Stimulated activated CD4-positive, alpha-beta T cell treated with anti-CD3 and anti-CD28 coated beads, Interleukin-4, amount 100 ng/mL, for 48 hours (primary cell): ENCODE measurements at regions not wholly inside any gene's neighbourhood (a gene's known extent, or its start where the extent isn't known, plus 50 kb on each side); places are given as distances from the start of the nearest gene placed in this dataset.
"Not testable (repeated sequence)": the region's sequence is repeated elsewhere in the genome, so short reads cannot be mapped to it uniquely, and the experiment has no call there.

ENCODE experiments used
- DNase-seq, 2 donors: peaks; one replicate each; pipeline ENCODE4 v3.0.0-alpha.2; 2020; ENCODE audit warnings: low read depth in 2 of 2

- DNase-seq: no peak
These were observed 84.4 kb downstream of the C9orf152 start for GRCh38 chr9:110123341-110124095.

GRCh38 chr9:110124439-110124838, 83.5 kb downstream of the C9orf152 start:
- DNase-seq: no peak

- DNase-seq: no peak
These were observed 82.7 kb downstream of the C9orf152 start for GRCh38 chr9:110125207-110125751.

GRCh38 chr9:110125763-110126351, 82.1 kb downstream of the C9orf152 start:
- no peak for DNase-seq

GRCh38 chr9:110126499-110126941, 81.4 kb downstream of the C9orf152 start:
- no peak for DNase-seq

- DNase-seq: no peak
These were observed 80.7 kb downstream of the C9orf152 start for GRCh38 chr9:110126986-110127864.

- no peak for DNase-seq
These were observed 79.2 kb downstream of the C9orf152 start for GRCh38 chr9:110128664-110129329.

- no peak for DNase-seq
These were observed 78.5 kb downstream of the C9orf152 start for GRCh38 chr9:110129425-110129824.

GRCh38 chr9:110130211-110130610, 77.7 kb downstream of the C9orf152 start:
- no peak for DNase-seq

GRCh38 chr9:110130791-110131416, 77.1 kb downstream of the C9orf152 start:
- DNase-seq: no peak

- no peak for DNase-seq
These were observed 76.5 kb downstream of the C9orf152 start for GRCh38 chr9:110131499-110131898.

GRCh38 chr9:110132531-110132930, 75.4 kb downstream of the C9orf152 start:
- not testable (repeated sequence) for DNase-seq

- DNase-seq: no peak
These were observed 74.9 kb downstream of the C9orf152 start for GRCh38 chr9:110133059-110133458.

GRCh38 chr9:110133608-110134210, 74.2 kb downstream of the C9orf152 start:
- no peak for DNase-seq

GRCh38 chr9:110135846-110136245, 72.1 kb downstream of the C9orf152 start:
- DNase-seq: no peak

- no peak for DNase-seq
These were observed 71.2 kb downstream of the C9orf152 start for GRCh38 chr9:110136802-110137201.

- no peak for DNase-seq
These were observed 67.7 kb downstream of the C9orf152 start for GRCh38 chr9:110140276-110140675.

GRCh38 chr9:110141227-110141793, 66.6 kb downstream of the C9orf152 start:
- no peak for DNase-seq

- no peak for DNase-seq
These were observed 65.7 kb downstream of the C9orf152 start for GRCh38 chr9:110142253-110142652.

- no peak for DNase-seq
These were observed 65.0 kb downstream of the C9orf152 start for GRCh38 chr9:110142868-110143481.
